ENCODE measurements at regions not wholly inside any gene's neighbourhood (a gene's known extent, or its start where the extent isn't known, plus 50 kb on each side); places are given as distances from the start of the nearest gene placed in this dataset.

DNA sequence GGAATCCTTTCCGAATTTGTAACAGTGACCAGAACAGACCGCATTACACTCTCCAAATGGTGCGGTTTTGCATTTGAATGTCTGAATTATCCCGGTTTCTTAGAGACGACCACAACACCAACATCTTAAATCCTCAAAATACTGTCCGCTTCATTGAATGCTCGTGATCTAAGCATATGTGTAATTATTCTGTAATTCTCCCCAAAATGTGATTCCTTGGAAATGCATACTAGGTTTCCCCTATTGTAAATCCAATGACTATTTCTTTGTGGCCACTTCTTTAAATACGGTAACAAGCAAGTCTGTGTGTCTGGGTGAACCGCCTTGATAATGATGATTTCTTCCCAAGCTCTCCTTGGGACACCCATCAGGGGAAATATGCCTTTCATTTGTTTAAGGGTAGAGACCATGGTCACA is 87.3 kb upstream of the DBX1 start:
- H4K20me1 ChIP-seq (ENCODE audit: insufficient read depth): no peaks in the 10 kb centered on the region
- H3F3A ChIP-seq (ENCODE audit: insufficient read depth, low read length, poor library complexity, severe bottlenecking): no peaks in the 10 kb centered on the region
- no peaks in the 10 kb centered on the region for H3K36me3 ChIP-seq (ENCODE audit: insufficient read depth, low read length)
- no peaks in the 10 kb centered on the region for H3K9me2 ChIP-seq (ENCODE audit: insufficient read depth, low read length)
- H3K4me2 ChIP-seq (ENCODE audit: low read length): no peak overlapping the region
- no peak overlapping the region for H2AFZ ChIP-seq (ENCODE audit: low read depth, low read length)
- no peaks in the 10 kb centered on the region for H3K79me2 ChIP-seq (replicated peaks; ENCODE audit: insufficient read depth, low read length)
- TF ChIP-seq POLR2AphosphoS5 (IDR thresholded peaks at IDR 0.05) (no peak), EZH2 (IDR thresholded peaks at IDR 0.05; ENCODE audit: borderline replicate concordance, insufficient read depth, low read length, poor library complexity, severe bottlenecking) (no peak), MXI1 (conservative IDR thresholded peaks at IDR 0.05; ENCODE audit: poor library complexity, severe bottlenecking) (no peak), SMC3 (conservative IDR thresholded peaks at IDR 0.05; ENCODE audit: poor library complexity) (no peak), TAF1 (IDR thresholded peaks at IDR 0.05; ENCODE audit: low read depth) (no peak), RAD21 (conservative IDR thresholded peaks at IDR 0.05) (no peak), CTCF (IDR thresholded peaks at IDR 0.05; ENCODE audit: poor library complexity, severe bottlenecking) (no peak), EP300 (conservative IDR thresholded peaks at IDR 0.05; ENCODE audit: poor library complexity, severe bottlenecking) (no peak)
- TF ChIP-seq, protein P1, sequence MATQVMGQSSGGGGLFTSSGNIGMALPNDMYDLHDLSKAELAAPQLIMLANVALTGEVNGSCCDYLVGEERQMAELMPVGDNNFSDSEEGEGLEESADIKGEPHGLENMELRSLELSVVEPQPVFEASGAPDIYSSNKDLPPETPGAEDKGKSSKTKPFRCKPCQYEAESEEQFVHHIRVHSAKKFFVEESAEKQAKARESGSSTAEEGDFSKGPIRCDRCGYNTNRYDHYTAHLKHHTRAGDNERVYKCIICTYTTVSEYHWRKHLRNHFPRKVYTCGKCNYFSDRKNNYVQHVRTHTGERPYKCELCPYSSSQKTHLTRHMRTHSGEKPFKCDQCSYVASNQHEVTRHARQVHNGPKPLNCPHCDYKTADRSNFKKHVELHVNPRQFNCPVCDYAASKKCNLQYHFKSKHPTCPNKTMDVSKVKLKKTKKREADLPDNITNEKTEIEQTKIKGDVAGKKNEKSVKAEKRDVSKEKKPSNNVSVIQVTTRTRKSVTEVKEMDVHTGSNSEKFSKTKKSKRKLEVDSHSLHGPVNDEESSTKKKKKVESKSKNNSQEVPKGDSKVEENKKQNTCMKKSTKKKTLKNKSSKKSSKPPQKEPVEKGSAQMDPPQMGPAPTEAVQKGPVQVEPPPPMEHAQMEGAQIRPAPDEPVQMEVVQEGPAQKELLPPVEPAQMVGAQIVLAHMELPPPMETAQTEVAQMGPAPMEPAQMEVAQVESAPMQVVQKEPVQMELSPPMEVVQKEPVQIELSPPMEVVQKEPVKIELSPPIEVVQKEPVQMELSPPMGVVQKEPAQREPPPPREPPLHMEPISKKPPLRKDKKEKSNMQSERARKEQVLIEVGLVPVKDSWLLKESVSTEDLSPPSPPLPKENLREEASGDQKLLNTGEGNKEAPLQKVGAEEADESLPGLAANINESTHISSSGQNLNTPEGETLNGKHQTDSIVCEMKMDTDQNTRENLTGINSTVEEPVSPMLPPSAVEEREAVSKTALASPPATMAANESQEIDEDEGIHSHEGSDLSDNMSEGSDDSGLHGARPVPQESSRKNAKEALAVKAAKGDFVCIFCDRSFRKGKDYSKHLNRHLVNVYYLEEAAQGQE (IDR thresholded peaks at IDR 0.05; ENCODE audit: borderline replicate concordance): no peak
- H3K9me3 ChIP-seq (ENCODE audit: low read length): no peaks in the 10 kb centered on the region
- H3K9ac ChIP-seq (ENCODE audit: low read length): no peak overlapping the region
- no peak overlapping the region for H3K27ac ChIP-seq (ENCODE audit: low read length)
- peaks cover 28% of the 10 kb centered on the region for H3K27me3 ChIP-seq (ENCODE audit: insufficient read depth, low read depth, low read length)
- H3K4me3 ChIP-seq (ENCODE audit: low read length): no peak overlapping the region

- peaks cover under 1% of the 10 kb centered on the region for H3K27me3 ChIP-seq (ENCODE audit: insufficient read depth, low read depth, low read length)
Observed at GRCh38 chr11:20243974-20244373, 83.7 kb upstream of the DBX1 start.

More at GRCh38 chr11:20243974-20244373, 83.7 kb upstream of the DBX1 start:
- TF ChIP-seq SMC3 (conservative IDR thresholded peaks at IDR 0.05; ENCODE audit: poor library complexity): no peak
- TF ChIP-seq TAF1 (IDR thresholded peaks at IDR 0.05; ENCODE audit: low read depth): no peak
- no peak for TF ChIP-seq EP300 (conservative IDR thresholded peaks at IDR 0.05; ENCODE audit: poor library complexity, severe bottlenecking)
- no peak for TF ChIP-seq RAD21 (conservative IDR thresholded peaks at IDR 0.05)
- TF ChIP-seq, protein P1 (IDR thresholded peaks at IDR 0.05; ENCODE audit: borderline replicate concordance): no peak
- no peak for TF ChIP-seq POLR2AphosphoS5 (IDR thresholded peaks at IDR 0.05)
- no peak for TF ChIP-seq EZH2 (IDR thresholded peaks at IDR 0.05; ENCODE audit: borderline replicate concordance, insufficient read depth, low read length, poor library complexity, severe bottlenecking)
- TF ChIP-seq MXI1 (conservative IDR thresholded peaks at IDR 0.05; ENCODE audit: poor library complexity, severe bottlenecking): no peak
- no peak for TF ChIP-seq CTCF (IDR thresholded peaks at IDR 0.05; ENCODE audit: poor library complexity, severe bottlenecking)
- no peaks in the 10 kb centered on the region for H3K9me2 ChIP-seq (ENCODE audit: insufficient read depth, low read length)
- no peaks in the 10 kb centered on the region for H3K9me3 ChIP-seq (ENCODE audit: low read length)
- no peak overlapping the region for H2AFZ ChIP-seq (ENCODE audit: low read depth, low read length)
- no peak overlapping the region for H3K9ac ChIP-seq (ENCODE audit: low read length)
- H3K4me2 ChIP-seq (ENCODE audit: low read length): no peak overlapping the region
- H3K36me3 ChIP-seq (ENCODE audit: insufficient read depth, low read length): no peaks in the 10 kb centered on the region
- H3K4me3 ChIP-seq (ENCODE audit: low read length): no peak overlapping the region
- H3K27ac ChIP-seq (ENCODE audit: low read length): no peak overlapping the region
- no peaks in the 10 kb centered on the region for H4K20me1 ChIP-seq (ENCODE audit: insufficient read depth)
- no peaks in the 10 kb centered on the region for H3F3A ChIP-seq (ENCODE audit: insufficient read depth, low read length, poor library complexity, severe bottlenecking)
- no peaks in the 10 kb centered on the region for H3K79me2 ChIP-seq (replicated peaks; ENCODE audit: insufficient read depth, low read length)

All from neural cell (in vitro differentiated cells).